ENCODE measurements at regions not wholly inside any gene's neighbourhood (a gene's known extent, or its start where the extent isn't known, plus 50 kb on each side); places are given as distances from the start of the nearest gene placed in this dataset.
"Not testable (repeated sequence)": the region's sequence is repeated elsewhere in the genome, so short reads cannot be mapped to it uniquely, and the experiment has no call there.

GRCh38 chr5:25451294-25451693 lies 806.5 kb upstream of the CDH10 start:
- DNase-seq (ENCODE audit: low spot score): no peak

GRCh38 chr5:25448646-25449045 lies 803.9 kb upstream of the CDH10 start:
- no peak for DNase-seq (ENCODE audit: low spot score)

GRCh38 chr5:25448190-25448621 lies 803.4 kb upstream of the CDH10 start:
- no peak for DNase-seq (ENCODE audit: low spot score)

GRCh38 chr5:25446061-25446420 lies 801.3 kb upstream of the CDH10 start:
- not testable (repeated sequence) for DNase-seq (ENCODE audit: low spot score)

- not testable (repeated sequence) for DNase-seq (ENCODE audit: low spot score)
These were observed 800.7 kb upstream of the CDH10 start for GRCh38 chr5:25445381-25446060.

- DNase-seq (ENCODE audit: low spot score): no peak
These were observed 799.9 kb upstream of the CDH10 start for GRCh38 chr5:25444697-25445096.

- DNase-seq (ENCODE audit: low spot score): no peak
These were observed 797.0 kb upstream of the CDH10 start for GRCh38 chr5:25441810-25442209.

- DNase-seq (ENCODE audit: low spot score): no peak
These were observed 794.2 kb upstream of the CDH10 start for GRCh38 chr5:25439025-25439424.

GRCh38 chr5:25438375-25438774 lies 793.6 kb upstream of the CDH10 start:
- not testable (repeated sequence) for DNase-seq (ENCODE audit: low spot score)

- no peak for DNase-seq (ENCODE audit: low spot score)
These were observed 791.7 kb upstream of the CDH10 start for GRCh38 chr5:25436452-25436851.

- DNase-seq (ENCODE audit: low spot score): no peak
These were observed 791.1 kb upstream of the CDH10 start for GRCh38 chr5:25435882-25436281.

GRCh38 chr5:25427240-25427639 lies 782.5 kb upstream of the CDH10 start:
- no peak for DNase-seq (ENCODE audit: low spot score)

- DNase-seq (ENCODE audit: low spot score): no peak
These were observed 778.5 kb upstream of the CDH10 start for GRCh38 chr5:25423271-25423670.

GRCh38 chr5:25419684-25420083 lies 774.9 kb upstream of the CDH10 start:
- no peak for DNase-seq (ENCODE audit: low spot score)

GRCh38 chr5:25418978-25419377 lies 774.2 kb upstream of the CDH10 start:
- no peak for DNase-seq (ENCODE audit: low spot score)

- DNase-seq (ENCODE audit: low spot score): no peak
These were observed 773.6 kb upstream of the CDH10 start for GRCh38 chr5:25418319-25418859.

GRCh38 chr5:25416960-25417359 lies 772.2 kb upstream of the CDH10 start:
- DNase-seq (ENCODE audit: low spot score): no peak

- DNase-seq (ENCODE audit: low spot score): no peak
These were observed 771.2 kb upstream of the CDH10 start for GRCh38 chr5:25415970-25416369.

- no peak for DNase-seq (ENCODE audit: low spot score)
These were observed 770.0 kb upstream of the CDH10 start for GRCh38 chr5:25414742-25415141.

GRCh38 chr5:25412116-25412661 lies 767.4 kb upstream of the CDH10 start:
- no peak for DNase-seq (ENCODE audit: low spot score)

GRCh38 chr5:25407365-25407764 lies 762.6 kb upstream of the CDH10 start:
- DNase-seq (ENCODE audit: low spot score): not testable (repeated sequence)

- DNase-seq (ENCODE audit: low spot score): no peak
These were observed 761.1 kb upstream of the CDH10 start for GRCh38 chr5:25405850-25406249.

GRCh38 chr5:25399878-25400480 lies 755.2 kb upstream of the CDH10 start:
- no peak for DNase-seq (ENCODE audit: low spot score)
